ENCODE measurements at regions not wholly inside any gene's neighbourhood (a gene's known extent, or its start where the extent isn't known, plus 50 kb on each side); places are given as distances from the start of the nearest gene placed in this dataset.

DNA sequence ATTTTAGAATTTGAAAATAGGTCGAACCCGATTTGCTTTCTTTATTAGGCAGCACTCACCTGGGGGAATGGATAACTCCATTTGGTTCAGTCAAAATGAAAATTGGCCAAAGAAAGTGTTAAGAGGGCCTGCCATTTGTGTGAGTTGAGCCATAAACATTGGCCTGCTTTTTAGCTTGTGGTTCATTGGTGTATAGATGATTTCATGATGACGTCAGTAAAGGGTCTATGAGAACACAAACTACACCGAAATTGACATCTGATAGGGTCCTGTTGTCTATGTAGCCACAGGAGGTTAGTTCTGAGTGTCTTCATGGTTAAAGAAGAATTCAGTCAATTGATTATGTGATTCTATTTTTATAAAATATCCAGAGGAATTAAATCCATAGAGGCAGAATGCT, 1001.5 kb upstream of the EEF2KMT start:
- Histone ChIP-seq H3K36me3 (no peaks in the 10 kb centered on the region), H3K9me3 (no peaks in the 10 kb centered on the region), H3K4me3 (no peak overlapping the region), H3K27ac (no peak overlapping the region), H3K27me3 (no peaks in the 10 kb centered on the region), H3K4me1 (no peaks in the 10 kb centered on the region)
- DNase-seq (ENCODE audit: extremely low spot score in 2 of 2): no peak
- intact Hi-C loops (cut with DNase I): no loop called here
- TF ChIP-seq, protein P1, sequence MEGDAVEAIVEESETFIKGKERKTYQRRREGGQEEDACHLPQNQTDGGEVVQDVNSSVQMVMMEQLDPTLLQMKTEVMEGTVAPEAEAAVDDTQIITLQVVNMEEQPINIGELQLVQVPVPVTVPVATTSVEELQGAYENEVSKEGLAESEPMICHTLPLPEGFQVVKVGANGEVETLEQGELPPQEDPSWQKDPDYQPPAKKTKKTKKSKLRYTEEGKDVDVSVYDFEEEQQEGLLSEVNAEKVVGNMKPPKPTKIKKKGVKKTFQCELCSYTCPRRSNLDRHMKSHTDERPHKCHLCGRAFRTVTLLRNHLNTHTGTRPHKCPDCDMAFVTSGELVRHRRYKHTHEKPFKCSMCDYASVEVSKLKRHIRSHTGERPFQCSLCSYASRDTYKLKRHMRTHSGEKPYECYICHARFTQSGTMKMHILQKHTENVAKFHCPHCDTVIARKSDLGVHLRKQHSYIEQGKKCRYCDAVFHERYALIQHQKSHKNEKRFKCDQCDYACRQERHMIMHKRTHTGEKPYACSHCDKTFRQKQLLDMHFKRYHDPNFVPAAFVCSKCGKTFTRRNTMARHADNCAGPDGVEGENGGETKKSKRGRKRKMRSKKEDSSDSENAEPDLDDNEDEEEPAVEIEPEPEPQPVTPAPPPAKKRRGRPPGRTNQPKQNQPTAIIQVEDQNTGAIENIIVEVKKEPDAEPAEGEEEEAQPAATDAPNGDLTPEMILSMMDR (IDR thresholded peaks at IDR 0.05): no peak
- TF ChIP-seq POLR2AphosphoS5 (IDR thresholded peaks at IDR 0.05; ENCODE audit: insufficient read depth in 1 of 2, low read depth in 1 of 2) (no peak), POLR2A (IDR thresholded peaks at IDR 0.05) (no peak)

DNA sequence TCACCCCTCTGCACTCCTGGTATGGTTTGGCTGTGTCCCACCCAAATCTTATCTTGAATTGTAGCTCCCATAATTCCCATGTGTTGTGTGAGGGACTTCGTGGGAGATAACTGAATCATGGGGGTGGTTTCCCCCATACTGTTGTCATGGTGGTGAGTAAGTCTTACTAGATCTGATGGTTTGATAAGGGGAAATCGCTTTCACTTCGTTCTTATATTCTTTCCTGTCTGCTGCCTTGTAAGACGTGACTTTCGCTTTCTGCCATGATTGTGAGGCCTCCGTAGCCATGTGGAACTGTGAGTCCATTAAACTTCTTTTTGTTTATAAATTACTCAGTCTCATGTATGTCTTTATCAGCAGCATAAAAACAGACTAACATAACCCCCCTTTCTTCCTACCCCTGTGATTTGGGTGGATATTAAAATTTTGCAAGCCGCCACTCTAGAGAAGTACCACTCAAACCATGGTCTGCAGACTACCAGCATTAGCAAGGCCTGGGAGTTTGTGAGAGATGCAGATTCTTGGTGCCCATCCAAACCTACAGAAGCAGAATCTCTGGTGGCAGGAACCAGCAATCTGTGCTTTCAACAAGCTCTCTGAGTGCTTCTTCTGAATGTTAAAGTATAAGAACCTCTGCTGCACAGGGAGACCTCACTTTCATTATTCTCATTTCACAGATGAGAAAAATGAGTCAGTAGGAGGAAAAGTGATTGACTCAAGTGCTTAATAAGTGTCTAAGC, 999.5 kb upstream of the EEF2KMT start:
- DNase-seq (ENCODE audit: extremely low spot score in 2 of 2): no peak
- H3K4me1 ChIP-seq: no peaks in the 10 kb centered on the region
- no peak overlapping the region for H3K4me3 ChIP-seq
- TF ChIP-seq POLR2AphosphoS5 (IDR thresholded peaks at IDR 0.05; ENCODE audit: insufficient read depth in 1 of 2, low read depth in 1 of 2) (no peak), POLR2A (IDR thresholded peaks at IDR 0.05) (no peak)
- TF ChIP-seq, protein P1 (IDR thresholded peaks at IDR 0.05): no peak
- H3K36me3 ChIP-seq: no peaks in the 10 kb centered on the region
- intact Hi-C loops (cut with DNase I): no loop called here
- H3K27ac ChIP-seq: no peak overlapping the region
- H3K9me3 ChIP-seq: no peaks in the 10 kb centered on the region
- H3K27me3 ChIP-seq: no peaks in the 10 kb centered on the region

DNA sequence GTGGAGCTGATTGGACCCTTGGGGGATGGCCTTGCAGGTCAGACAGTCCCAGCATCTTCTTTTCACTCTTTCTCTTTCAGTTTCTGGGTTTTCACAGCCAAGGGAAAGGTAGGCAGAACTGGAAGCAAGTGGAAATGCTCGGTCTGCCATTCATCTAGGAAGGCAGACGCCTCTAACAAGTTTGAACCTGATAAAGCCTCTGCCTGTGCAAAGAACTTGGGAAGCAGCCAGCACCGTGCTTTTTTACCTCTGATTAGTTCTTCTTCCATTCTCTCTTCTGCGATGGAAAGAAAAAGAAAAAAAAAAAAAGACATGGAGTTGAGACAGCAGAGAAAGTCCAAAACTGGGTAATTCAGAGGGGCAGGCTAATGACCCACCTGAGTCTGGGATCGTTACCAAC, 997.8 kb upstream of the EEF2KMT start:
- no peak for DNase-seq (ENCODE audit: extremely low spot score in 2 of 2)
- H3K27ac ChIP-seq: no peak overlapping the region
- H3K27me3 ChIP-seq: no peaks in the 10 kb centered on the region
- H3K4me1 ChIP-seq: no peaks in the 10 kb centered on the region
- no peaks in the 10 kb centered on the region for H3K9me3 ChIP-seq
- TF ChIP-seq POLR2AphosphoS5 (IDR thresholded peaks at IDR 0.05; ENCODE audit: insufficient read depth in 1 of 2, low read depth in 1 of 2) (no peak), POLR2A (IDR thresholded peaks at IDR 0.05) (no peak)
- TF ChIP-seq, protein P1 (IDR thresholded peaks at IDR 0.05): no peak
- no peaks in the 10 kb centered on the region for H3K36me3 ChIP-seq
- intact Hi-C loops (cut with DNase I): no loop called here
- H3K4me3 ChIP-seq: no peak overlapping the region

DNA sequence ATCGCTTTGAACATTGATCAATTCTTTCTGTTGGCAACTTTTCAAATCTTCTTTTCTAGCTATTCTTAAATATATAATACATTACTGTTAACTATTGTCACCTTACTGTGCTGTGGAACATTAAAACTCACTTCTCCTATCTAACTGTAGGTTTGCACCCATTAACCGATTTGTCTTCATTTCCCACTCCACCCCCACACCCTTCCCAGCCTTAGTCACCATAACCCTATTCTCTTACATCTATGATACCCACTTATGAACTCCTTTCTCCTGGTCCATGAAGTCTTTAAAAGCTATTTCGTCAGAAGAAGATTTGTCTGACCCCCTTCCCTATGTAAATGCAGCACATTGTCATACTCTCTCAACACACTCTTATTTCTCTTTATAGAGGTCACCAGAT, 993.4 kb upstream of the EEF2KMT start:
- H3K27ac ChIP-seq: no peak overlapping the region
- H3K4me3 ChIP-seq: no peak overlapping the region
- no peak for DNase-seq (ENCODE audit: extremely low spot score in 2 of 2)
- no peaks in the 10 kb centered on the region for H3K9me3 ChIP-seq
- H3K27me3 ChIP-seq: no peaks in the 10 kb centered on the region
- H3K36me3 ChIP-seq: no peaks in the 10 kb centered on the region
- intact Hi-C loops (cut with DNase I): no loop called here
- TF ChIP-seq, protein P1 (IDR thresholded peaks at IDR 0.05): no peak
- TF ChIP-seq POLR2AphosphoS5 (IDR thresholded peaks at IDR 0.05; ENCODE audit: insufficient read depth in 1 of 2, low read depth in 1 of 2): no peak
- no peak for TF ChIP-seq POLR2A (IDR thresholded peaks at IDR 0.05)
- H3K4me1 ChIP-seq: no peaks in the 10 kb centered on the region

DNA sequence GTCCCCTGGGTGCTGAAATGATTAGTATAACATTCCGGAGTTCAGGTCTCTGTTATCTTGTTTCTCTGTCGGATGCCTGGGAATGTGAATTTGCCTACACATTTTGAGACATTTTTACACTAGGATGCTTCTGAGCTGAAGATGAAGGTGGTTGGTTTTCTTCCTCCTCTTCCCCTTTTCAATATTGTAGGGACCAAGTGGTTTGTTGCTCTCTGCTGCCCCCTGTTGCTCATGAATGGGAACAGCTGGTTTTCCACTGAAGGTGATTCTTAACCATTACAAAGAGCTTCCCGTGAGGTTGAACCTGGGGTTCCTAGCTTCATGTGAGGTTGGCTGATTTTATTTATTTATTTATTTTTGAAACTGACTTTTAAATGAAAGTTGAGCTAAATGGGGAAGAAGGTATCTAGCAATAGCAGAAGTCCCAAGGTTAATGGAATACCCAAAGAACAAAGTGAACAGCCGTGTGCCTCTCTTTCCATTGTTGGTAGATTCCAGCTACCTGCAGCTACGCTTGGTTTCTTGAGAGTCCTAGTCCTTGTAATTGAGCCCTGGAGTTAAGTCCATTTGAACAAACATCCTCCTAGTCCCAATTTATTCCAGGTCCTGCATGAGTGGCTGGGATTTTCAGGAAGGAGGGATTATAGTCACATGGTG, 983.9 kb upstream of the EEF2KMT start:
- TF ChIP-seq, protein P1 (IDR thresholded peaks at IDR 0.05): peak in 1 of 3 experiments; percentile 19
- no peak for TF ChIP-seq POLR2A (IDR thresholded peaks at IDR 0.05)
- no peaks in the 10 kb centered on the region for H3K36me3 ChIP-seq
- H3K27me3 ChIP-seq: no peaks in the 10 kb centered on the region
- DNase-seq (ENCODE audit: extremely low spot score in 2 of 2): no peak
- H3K27ac ChIP-seq: no peak overlapping the region
- intact Hi-C loops (cut with DNase I): no loop called here
- no peaks in the 10 kb centered on the region for H3K4me1 ChIP-seq
- H3K4me3 ChIP-seq: no peak overlapping the region
- H3K9me3 ChIP-seq: no peaks in the 10 kb centered on the region

Measured in vagina (tissue), 2 donors.